ENCODE measurements at regions not wholly inside any gene's neighbourhood (a gene's known extent, or its start where the extent isn't known, plus 50 kb on each side); places are given as distances from the start of the nearest gene placed in this dataset.

DNA sequence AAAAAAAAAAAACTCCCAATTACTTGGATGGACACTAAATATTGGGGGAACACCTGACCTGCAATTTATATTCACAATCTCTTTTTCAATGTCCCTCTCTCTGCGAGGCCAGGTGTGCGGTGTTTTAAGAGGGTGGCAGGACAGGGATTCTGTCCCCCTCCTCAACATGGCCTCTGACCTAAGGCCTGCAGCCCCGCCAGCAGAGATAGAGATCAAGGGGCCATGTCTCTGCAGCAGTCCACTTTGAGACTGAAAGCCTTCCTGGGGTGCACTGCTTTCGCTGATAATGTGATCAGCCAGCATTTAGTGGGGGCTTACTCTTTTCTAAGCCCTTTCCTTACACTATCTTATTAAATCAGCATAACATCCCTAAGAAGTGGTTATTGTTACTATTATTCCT, 419.9 kb downstream of the OCA2 start:
- TF ChIP-seq, protein P1, sequence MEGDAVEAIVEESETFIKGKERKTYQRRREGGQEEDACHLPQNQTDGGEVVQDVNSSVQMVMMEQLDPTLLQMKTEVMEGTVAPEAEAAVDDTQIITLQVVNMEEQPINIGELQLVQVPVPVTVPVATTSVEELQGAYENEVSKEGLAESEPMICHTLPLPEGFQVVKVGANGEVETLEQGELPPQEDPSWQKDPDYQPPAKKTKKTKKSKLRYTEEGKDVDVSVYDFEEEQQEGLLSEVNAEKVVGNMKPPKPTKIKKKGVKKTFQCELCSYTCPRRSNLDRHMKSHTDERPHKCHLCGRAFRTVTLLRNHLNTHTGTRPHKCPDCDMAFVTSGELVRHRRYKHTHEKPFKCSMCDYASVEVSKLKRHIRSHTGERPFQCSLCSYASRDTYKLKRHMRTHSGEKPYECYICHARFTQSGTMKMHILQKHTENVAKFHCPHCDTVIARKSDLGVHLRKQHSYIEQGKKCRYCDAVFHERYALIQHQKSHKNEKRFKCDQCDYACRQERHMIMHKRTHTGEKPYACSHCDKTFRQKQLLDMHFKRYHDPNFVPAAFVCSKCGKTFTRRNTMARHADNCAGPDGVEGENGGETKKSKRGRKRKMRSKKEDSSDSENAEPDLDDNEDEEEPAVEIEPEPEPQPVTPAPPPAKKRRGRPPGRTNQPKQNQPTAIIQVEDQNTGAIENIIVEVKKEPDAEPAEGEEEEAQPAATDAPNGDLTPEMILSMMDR (IDR thresholded peaks at IDR 0.05), result no peak
- no peak for TF ChIP-seq POLR2AphosphoS5 (IDR thresholded peaks at IDR 0.05)

Measured in transverse colon (tissue), 4 donors.